ENCODE measurements at regions not wholly inside any gene's neighbourhood (a gene's known extent, or its start where the extent isn't known, plus 50 kb on each side); places are given as distances from the start of the nearest gene placed in this dataset.

- 78 to 84% (median 83%) methylated on average over 6 of the region's 6 CpGs for WGBS, 3 donors
- H3K4me1 ChIP-seq (ENCODE audit: control insufficient read depth in 3 of 3, insufficient read depth in 2 of 3, low read depth in 1 of 3, low read length in 2 of 3), result no peaks in the 10 kb centered on the region
- peaks cover 0 to 3% of the 10 kb centered on the region in 2 donors for H3K9me3 ChIP-seq (ENCODE audit: control insufficient read depth in 2 of 2, insufficient read depth in 1 of 2, low read depth in 1 of 2, low read length in 1 of 2)
- H3K27ac ChIP-seq (ENCODE audit: low read depth in 1 of 3, low read length in 2 of 3), result no peak overlapping the region
- no peak overlapping the region for H3K4me3 ChIP-seq (ENCODE audit: low read depth in 1 of 3, low read length in 3 of 3)
- H3K27me3 ChIP-seq (ENCODE audit: control insufficient read depth in 3 of 3, insufficient read depth in 3 of 3, low read length in 3 of 3), result no peaks in the 10 kb centered on the region
- DNase-seq (no peak), FAIRE-seq (no peak)
- no peaks in the 10 kb centered on the region for H3K36me3 ChIP-seq (ENCODE audit: control insufficient read depth in 3 of 3, insufficient read depth in 2 of 3, low read depth in 1 of 3, low read length in 3 of 3)
Observed at GRCh38 chr21:25292396-25292795, 314.9 kb downstream of the MRPL39 start.

GRCh38 chr21:25283720-25284119 is 323.6 kb downstream of the MRPL39 start:
- 50 to 80% (median 70%) methylated on average over 6 of the region's 6 CpGs for WGBS, 3 donors
- no peak for FAIRE-seq
- peak in 1 of 2 donors; percentile 7 for DNase-seq

GRCh38 chr21:25281134-25281533 is 326.1 kb downstream of the MRPL39 start:
- Histone ChIP-seq H3K4me3 (ENCODE audit: low read depth in 1 of 3, low read length in 3 of 3) (no peak overlapping the region), H3K4me1 (ENCODE audit: control insufficient read depth in 3 of 3, insufficient read depth in 2 of 3, low read depth in 1 of 3, low read length in 2 of 3) (no peaks in the 10 kb centered on the region), H3K9me3 (ENCODE audit: control insufficient read depth in 2 of 2, insufficient read depth in 1 of 2, low read depth in 1 of 2, low read length in 1 of 2) (peaks cover 0 to 3% of the 10 kb centered on the region in 2 donors), H3K27me3 (ENCODE audit: control insufficient read depth in 3 of 3, insufficient read depth in 3 of 3, low read length in 3 of 3) (no peaks in the 10 kb centered on the region), H3K36me3 (ENCODE audit: control insufficient read depth in 3 of 3, insufficient read depth in 2 of 3, low read depth in 1 of 3, low read length in 3 of 3) (no peaks in the 10 kb centered on the region), H3K27ac (ENCODE audit: low read depth in 1 of 3, low read length in 2 of 3) (no peak overlapping the region)
- FAIRE-seq (no peak), DNase-seq (no peak)

More at GRCh38 chr21:25283720-25284119, 323.6 kb downstream of the MRPL39 start:
- H3K36me3 ChIP-seq (ENCODE audit: control insufficient read depth in 3 of 3, insufficient read depth in 2 of 3, low read depth in 1 of 3, low read length in 3 of 3), result no peaks in the 10 kb centered on the region
- H3K27ac ChIP-seq (ENCODE audit: low read depth in 1 of 3, low read length in 2 of 3), result no peak overlapping the region
- H3K27me3 ChIP-seq (ENCODE audit: control insufficient read depth in 3 of 3, insufficient read depth in 3 of 3, low read length in 3 of 3), result no peaks in the 10 kb centered on the region
- H3K4me1 ChIP-seq (ENCODE audit: control insufficient read depth in 3 of 3, insufficient read depth in 2 of 3, low read depth in 1 of 3, low read length in 2 of 3), result no peaks in the 10 kb centered on the region
- no peaks in the 10 kb centered on the region for H3K9me3 ChIP-seq (ENCODE audit: control insufficient read depth in 2 of 2, insufficient read depth in 1 of 2, low read depth in 1 of 2, low read length in 1 of 2)
- no peak overlapping the region for H3K4me3 ChIP-seq (ENCODE audit: low read depth in 1 of 3, low read length in 3 of 3)

GRCh38 chr21:25280061-25280460 is 327.2 kb downstream of the MRPL39 start:
- FAIRE-seq (no peak), DNase-seq (no peak)
- Histone ChIP-seq H3K27ac (ENCODE audit: low read depth in 1 of 3, low read length in 2 of 3) (no peak overlapping the region), H3K27me3 (ENCODE audit: control insufficient read depth in 3 of 3, insufficient read depth in 3 of 3, low read length in 3 of 3) (no peaks in the 10 kb centered on the region), H3K36me3 (ENCODE audit: control insufficient read depth in 3 of 3, insufficient read depth in 2 of 3, low read depth in 1 of 3, low read length in 3 of 3) (no peaks in the 10 kb centered on the region), H3K4me1 (ENCODE audit: control insufficient read depth in 3 of 3, insufficient read depth in 2 of 3, low read depth in 1 of 3, low read length in 2 of 3) (no peaks in the 10 kb centered on the region), H3K9me3 (ENCODE audit: control insufficient read depth in 2 of 2, insufficient read depth in 1 of 2, low read depth in 1 of 2, low read length in 1 of 2) (peaks cover 0 to 3% of the 10 kb centered on the region in 2 donors), H3K4me3 (ENCODE audit: low read depth in 1 of 3, low read length in 3 of 3) (no peak overlapping the region)
- WGBS, 3 donors, result 33 to 57% (median 39%) methylated on average over 1 of the region's 1 CpG

GRCh38 chr21:25273959-25274358 is 333.3 kb downstream of the MRPL39 start:
- H3K4me1 ChIP-seq (ENCODE audit: control insufficient read depth in 3 of 3, insufficient read depth in 2 of 3, low read depth in 1 of 3, low read length in 2 of 3), result no peaks in the 10 kb centered on the region
- no peak for FAIRE-seq
- no peak for DNase-seq
- H3K9me3 ChIP-seq (ENCODE audit: control insufficient read depth in 2 of 2, insufficient read depth in 1 of 2, low read depth in 1 of 2, low read length in 1 of 2), result peaks cover 0 to 3% of the 10 kb centered on the region in 2 donors
- H3K4me3 ChIP-seq (ENCODE audit: low read depth in 1 of 3, low read length in 3 of 3), result no peak overlapping the region
- H3K36me3 ChIP-seq (ENCODE audit: control insufficient read depth in 3 of 3, insufficient read depth in 2 of 3, low read depth in 1 of 3, low read length in 3 of 3), result no peaks in the 10 kb centered on the region
- H3K27me3 ChIP-seq (ENCODE audit: control insufficient read depth in 3 of 3, insufficient read depth in 3 of 3, low read length in 3 of 3), result no peaks in the 10 kb centered on the region
- no peak overlapping the region for H3K27ac ChIP-seq (ENCODE audit: low read depth in 1 of 3, low read length in 2 of 3)
- WGBS, 3 donors, result 42 to 68% (median 48%) methylated on average over 1 of the region's 1 CpG

GRCh38 chr21:25254491-25255174 is 352.6 kb downstream of the MRPL39 start:
- H3K9me3 ChIP-seq (ENCODE audit: control insufficient read depth in 2 of 2, insufficient read depth in 1 of 2, low read depth in 1 of 2, low read length in 1 of 2), result no peaks in the 10 kb centered on the region
- FAIRE-seq (no peak), DNase-seq (no peak)
- no peak overlapping the region for H3K27ac ChIP-seq (ENCODE audit: low read depth in 1 of 3, low read length in 2 of 3)
- 88 to 90% (median 89%) methylated on average over 5 of the region's 5 CpGs for WGBS, 3 donors
- H3K4me1 ChIP-seq (ENCODE audit: control insufficient read depth in 3 of 3, insufficient read depth in 2 of 3, low read depth in 1 of 3, low read length in 2 of 3), result no peaks in the 10 kb centered on the region
- H3K36me3 ChIP-seq (ENCODE audit: control insufficient read depth in 3 of 3, insufficient read depth in 2 of 3, low read depth in 1 of 3, low read length in 3 of 3), result no peaks in the 10 kb centered on the region
- H3K27me3 ChIP-seq (ENCODE audit: control insufficient read depth in 3 of 3, insufficient read depth in 3 of 3, low read length in 3 of 3), result no peaks in the 10 kb centered on the region
- no peak overlapping the region for H3K4me3 ChIP-seq (ENCODE audit: low read depth in 1 of 3, low read length in 3 of 3)

GRCh38 chr21:25246546-25246945 is 360.7 kb downstream of the MRPL39 start:
- 92 to 94% (median 93%) methylated on average over 1 of the region's 1 CpG for WGBS, 3 donors
- no peaks in the 10 kb centered on the region for H3K4me1 ChIP-seq (ENCODE audit: control insufficient read depth in 3 of 3, insufficient read depth in 2 of 3, low read depth in 1 of 3, low read length in 2 of 3)
- no peaks in the 10 kb centered on the region for H3K36me3 ChIP-seq (ENCODE audit: control insufficient read depth in 3 of 3, insufficient read depth in 2 of 3, low read depth in 1 of 3, low read length in 3 of 3)
- no peak overlapping the region for H3K4me3 ChIP-seq (ENCODE audit: low read depth in 1 of 3, low read length in 3 of 3)
- no peak overlapping the region for H3K27ac ChIP-seq (ENCODE audit: low read depth in 1 of 3, low read length in 2 of 3)
- no peak for FAIRE-seq
- DNase-seq, result no peak
- no peaks in the 10 kb centered on the region for H3K9me3 ChIP-seq (ENCODE audit: control insufficient read depth in 2 of 2, insufficient read depth in 1 of 2, low read depth in 1 of 2, low read length in 1 of 2)
- H3K27me3 ChIP-seq (ENCODE audit: control insufficient read depth in 3 of 3, insufficient read depth in 3 of 3, low read length in 3 of 3), result no peaks in the 10 kb centered on the region

GRCh38 chr21:25244735-25245134 is 362.5 kb downstream of the MRPL39 start:
- FAIRE-seq (no peak), DNase-seq (no peak)
- Histone ChIP-seq H3K27ac (ENCODE audit: low read depth in 1 of 3, low read length in 2 of 3) (no peak overlapping the region), H3K4me3 (ENCODE audit: low read depth in 1 of 3, low read length in 3 of 3) (no peak overlapping the region), H3K9me3 (ENCODE audit: control insufficient read depth in 2 of 2, insufficient read depth in 1 of 2, low read depth in 1 of 2, low read length in 1 of 2) (no peaks in the 10 kb centered on the region), H3K4me1 (ENCODE audit: control insufficient read depth in 3 of 3, insufficient read depth in 2 of 3, low read depth in 1 of 3, low read length in 2 of 3) (no peaks in the 10 kb centered on the region), H3K27me3 (ENCODE audit: control insufficient read depth in 3 of 3, insufficient read depth in 3 of 3, low read length in 3 of 3) (no peaks in the 10 kb centered on the region), H3K36me3 (ENCODE audit: control insufficient read depth in 3 of 3, insufficient read depth in 2 of 3, low read depth in 1 of 3, low read length in 3 of 3) (no peaks in the 10 kb centered on the region)
- 87 to 93% (median 90%) methylated on average over 1 of the region's 1 CpG for WGBS, 3 donors

GRCh38 chr21:25243808-25244207 is 363.5 kb downstream of the MRPL39 start:
- Histone ChIP-seq H3K36me3 (ENCODE audit: control insufficient read depth in 3 of 3, insufficient read depth in 2 of 3, low read depth in 1 of 3, low read length in 3 of 3) (no peaks in the 10 kb centered on the region), H3K27ac (ENCODE audit: low read depth in 1 of 3, low read length in 2 of 3) (no peak overlapping the region), H3K4me1 (ENCODE audit: control insufficient read depth in 3 of 3, insufficient read depth in 2 of 3, low read depth in 1 of 3, low read length in 2 of 3) (no peaks in the 10 kb centered on the region), H3K27me3 (ENCODE audit: control insufficient read depth in 3 of 3, insufficient read depth in 3 of 3, low read length in 3 of 3) (no peaks in the 10 kb centered on the region), H3K9me3 (ENCODE audit: control insufficient read depth in 2 of 2, insufficient read depth in 1 of 2, low read depth in 1 of 2, low read length in 1 of 2) (no peaks in the 10 kb centered on the region), H3K4me3 (ENCODE audit: low read depth in 1 of 3, low read length in 3 of 3) (no peak overlapping the region)
- DNase-seq (no peak), FAIRE-seq (no peak)
- WGBS, 3 donors, result 57 to 60% (median 58%) methylated on average over 7 of the region's 7 CpGs
